ENCODE measurements at regions not wholly inside any gene's neighbourhood (a gene's known extent, or its start where the extent isn't known, plus 50 kb on each side); places are given as distances from the start of the nearest gene placed in this dataset.

DNA sequence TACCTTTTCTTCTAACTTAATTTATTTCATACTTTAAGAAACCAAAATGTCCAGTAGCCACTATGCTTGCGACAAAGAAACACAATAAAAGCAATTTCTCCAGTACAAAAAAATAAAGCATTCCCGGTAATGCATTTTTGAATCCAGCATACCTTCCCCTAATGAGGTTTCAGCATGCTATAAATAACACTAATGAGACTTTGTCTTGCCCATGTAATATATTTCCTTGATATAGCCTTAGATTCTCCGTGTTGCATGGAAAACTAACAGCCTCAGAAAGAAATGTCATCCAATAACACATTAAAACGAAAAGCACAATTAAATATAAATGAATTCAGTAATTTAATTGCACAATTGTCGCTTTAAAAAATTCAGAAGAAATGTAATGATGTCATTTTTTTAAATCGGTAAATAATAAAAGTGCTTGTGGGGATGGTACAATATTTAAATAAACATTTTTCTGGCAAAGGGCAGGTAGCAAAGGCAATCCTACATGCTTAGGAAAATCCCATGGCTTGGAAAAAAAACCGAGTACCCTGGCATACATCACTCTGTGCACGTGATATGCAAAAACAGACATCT lies 225.2 kb upstream of the PPARGC1A start:
- no peak overlapping the region for H4K8ac ChIP-seq (ENCODE audit: low read depth, low read length)
- no peak overlapping the region for H4K91ac ChIP-seq (ENCODE audit: low read depth, low read length)
- H3K9ac ChIP-seq (ENCODE audit: low read length), result no peak overlapping the region
- no peak overlapping the region for H2BK120ac ChIP-seq (ENCODE audit: insufficient read depth, low read length, poor library complexity)
- no peak overlapping the region for H4K12ac ChIP-seq (ENCODE audit: low read depth, low read length)
- H3K4me1 ChIP-seq (ENCODE audit: control insufficient read depth in 1 of 2, insufficient read depth in 2 of 2, low read length in 2 of 2), result no peaks in the 10 kb centered on the region
- no peaks in the 10 kb centered on the region for H3K79me1 ChIP-seq (ENCODE audit: low read length)
- H3K4me2 ChIP-seq (ENCODE audit: low read length), result no peak overlapping the region
- no peak overlapping the region for H3K27ac ChIP-seq (ENCODE audit: low read depth, low read length)
- H3K4ac ChIP-seq (ENCODE audit: low read depth, low read length), result no peak overlapping the region
- H3K36me3 ChIP-seq (ENCODE audit: control insufficient read depth in 1 of 2, insufficient read depth in 2 of 2, low read length in 2 of 2), result no peaks in the 10 kb centered on the region
- no peak overlapping the region for H2BK5ac ChIP-seq (ENCODE audit: low read depth, low read length, poor library complexity)
- no peak overlapping the region for H3K18ac ChIP-seq (ENCODE audit: low read length)
- H3K27me3 ChIP-seq (ENCODE audit: insufficient read depth, low read length), result no peaks in the 10 kb centered on the region
- no peak for DNase-seq
- no peak overlapping the region for H2AFZ ChIP-seq (ENCODE audit: insufficient read depth, low read length, poor library complexity)
- H3K9me3 ChIP-seq (ENCODE audit: insufficient read depth, low read depth, low read length), result no peaks in the 10 kb centered on the region
- no peaks in the 10 kb centered on the region for H3K79me2 ChIP-seq (ENCODE audit: control insufficient read depth, insufficient read depth, low read length, poor library complexity)
- no CpG with 5 or more reads among the region's 8 CpGs for WGBS (ENCODE audit: extremely low coverage, insufficient coverage, insufficient read length)
- no peak overlapping the region for H2BK12ac ChIP-seq (ENCODE audit: low read length)
- H3K23ac ChIP-seq (ENCODE audit: low read length), result no peak overlapping the region
- H3K14ac ChIP-seq (ENCODE audit: low read length), result no peak overlapping the region
- no peak overlapping the region for H2AK5ac ChIP-seq (ENCODE audit: low read length)
- H3K4me3 ChIP-seq (ENCODE audit: low read depth, low read length), result no peak overlapping the region

DNA sequence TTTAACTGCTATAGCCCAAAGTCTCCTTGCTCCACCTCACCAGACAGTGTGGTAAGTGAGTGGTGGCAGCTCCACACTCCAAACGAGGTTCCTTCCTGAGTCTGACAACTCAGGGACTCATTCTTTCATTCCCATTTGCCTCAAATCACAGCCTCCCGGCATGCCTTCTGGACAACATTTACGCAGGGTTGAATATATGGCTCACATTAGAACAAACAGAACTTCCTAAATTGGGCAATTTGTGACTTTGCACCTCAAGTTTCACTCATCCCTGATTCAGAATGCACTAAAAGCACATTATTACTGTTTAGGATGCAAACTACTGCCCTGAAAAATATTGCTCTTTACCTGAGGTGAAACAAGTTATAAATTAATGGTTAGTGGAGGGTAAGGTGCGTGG lies 224.6 kb upstream of the PPARGC1A start:
- Histone ChIP-seq H3K4me1 (ENCODE audit: control insufficient read depth in 1 of 2, insufficient read depth in 2 of 2, low read length in 2 of 2) (no peaks in the 10 kb centered on the region), H3K79me2 (ENCODE audit: control insufficient read depth, insufficient read depth, low read length, poor library complexity) (no peaks in the 10 kb centered on the region), H2AFZ (ENCODE audit: insufficient read depth, low read length, poor library complexity) (no peak overlapping the region), H3K27me3 (ENCODE audit: insufficient read depth, low read length) (no peaks in the 10 kb centered on the region), H3K36me3 (ENCODE audit: control insufficient read depth in 1 of 2, insufficient read depth in 2 of 2, low read length in 2 of 2) (no peaks in the 10 kb centered on the region), H3K79me1 (ENCODE audit: low read length) (no peaks in the 10 kb centered on the region), H2BK12ac (ENCODE audit: low read length) (no peak overlapping the region), H3K14ac (ENCODE audit: low read length) (no peak overlapping the region), H4K12ac (ENCODE audit: low read depth, low read length) (no peak overlapping the region), H4K91ac (ENCODE audit: low read depth, low read length) (no peak overlapping the region), H3K27ac (ENCODE audit: low read depth, low read length) (no peak overlapping the region), H3K9me3 (ENCODE audit: insufficient read depth, low read depth, low read length) (no peaks in the 10 kb centered on the region), H2BK120ac (ENCODE audit: insufficient read depth, low read length, poor library complexity) (no peak overlapping the region), H3K4ac (ENCODE audit: low read depth, low read length) (no peak overlapping the region), H3K4me2 (ENCODE audit: low read length) (no peak overlapping the region), H4K8ac (ENCODE audit: low read depth, low read length) (no peak overlapping the region), H3K23ac (ENCODE audit: low read length) (no peak overlapping the region), H3K9ac (ENCODE audit: low read length) (no peak overlapping the region), H3K4me3 (ENCODE audit: low read depth, low read length) (no peak overlapping the region), H2BK5ac (ENCODE audit: low read depth, low read length, poor library complexity) (no peak overlapping the region), H2AK5ac (ENCODE audit: low read length) (no peak overlapping the region), H3K18ac (ENCODE audit: low read length) (no peak overlapping the region)
- no peak for DNase-seq
- no CpG with 5 or more reads among the region's 4 CpGs for WGBS (ENCODE audit: extremely low coverage, insufficient coverage, insufficient read length)

DNA sequence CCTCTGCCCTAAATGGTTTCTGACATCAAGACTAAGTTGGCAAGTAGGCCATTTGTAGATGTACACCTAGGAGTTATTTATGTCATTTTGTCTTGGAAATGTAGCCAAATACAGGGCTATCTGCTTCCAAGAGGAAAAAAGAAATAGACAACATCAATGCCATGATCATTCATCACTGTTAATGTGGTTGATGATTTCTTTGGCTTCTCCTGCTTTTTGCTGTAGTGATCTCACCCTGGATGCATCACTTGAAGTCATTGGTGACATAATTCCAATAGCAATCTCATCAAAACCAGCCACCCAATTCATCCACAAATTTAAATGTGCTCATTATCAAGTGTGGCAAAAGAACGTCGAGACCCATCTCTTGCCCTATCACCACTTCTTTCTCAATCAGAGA lies 222.6 kb upstream of the PPARGC1A start:
- no peak overlapping the region for H3K4ac ChIP-seq (ENCODE audit: low read depth, low read length)
- no peak overlapping the region for H3K14ac ChIP-seq (ENCODE audit: low read length)
- H4K8ac ChIP-seq (ENCODE audit: low read depth, low read length), result no peak overlapping the region
- WGBS (ENCODE audit: extremely low coverage, insufficient coverage, insufficient read length), result no CpG with 5 or more reads among the region's 2 CpGs
- no peak overlapping the region for H3K4me2 ChIP-seq (ENCODE audit: low read length)
- DNase-seq, result no peak
- H2AK5ac ChIP-seq (ENCODE audit: low read length), result no peak overlapping the region
- no peak overlapping the region for H2BK120ac ChIP-seq (ENCODE audit: insufficient read depth, low read length, poor library complexity)
- H3K36me3 ChIP-seq (ENCODE audit: control insufficient read depth in 1 of 2, insufficient read depth in 2 of 2, low read length in 2 of 2), result no peaks in the 10 kb centered on the region
- H3K23ac ChIP-seq (ENCODE audit: low read length), result no peak overlapping the region
- H4K91ac ChIP-seq (ENCODE audit: low read depth, low read length), result no peak overlapping the region
- no peak overlapping the region for H2AFZ ChIP-seq (ENCODE audit: insufficient read depth, low read length, poor library complexity)
- no peaks in the 10 kb centered on the region for H3K9me3 ChIP-seq (ENCODE audit: insufficient read depth, low read depth, low read length)
- H2BK5ac ChIP-seq (ENCODE audit: low read depth, low read length, poor library complexity), result no peak overlapping the region
- no peak overlapping the region for H2BK12ac ChIP-seq (ENCODE audit: low read length)
- no peaks in the 10 kb centered on the region for H3K79me1 ChIP-seq (ENCODE audit: low read length)
- H3K4me1 ChIP-seq (ENCODE audit: control insufficient read depth in 1 of 2, insufficient read depth in 2 of 2, low read length in 2 of 2), result no peaks in the 10 kb centered on the region
- H3K27me3 ChIP-seq (ENCODE audit: insufficient read depth, low read length), result no peaks in the 10 kb centered on the region
- no peak overlapping the region for H3K27ac ChIP-seq (ENCODE audit: low read depth, low read length)
- no peak overlapping the region for H3K9ac ChIP-seq (ENCODE audit: low read length)
- no peak overlapping the region for H3K18ac ChIP-seq (ENCODE audit: low read length)
- H4K12ac ChIP-seq (ENCODE audit: low read depth, low read length), result no peak overlapping the region
- no peaks in the 10 kb centered on the region for H3K79me2 ChIP-seq (ENCODE audit: control insufficient read depth, insufficient read depth, low read length, poor library complexity)
- no peak overlapping the region for H3K4me3 ChIP-seq (ENCODE audit: low read depth, low read length)

DNA sequence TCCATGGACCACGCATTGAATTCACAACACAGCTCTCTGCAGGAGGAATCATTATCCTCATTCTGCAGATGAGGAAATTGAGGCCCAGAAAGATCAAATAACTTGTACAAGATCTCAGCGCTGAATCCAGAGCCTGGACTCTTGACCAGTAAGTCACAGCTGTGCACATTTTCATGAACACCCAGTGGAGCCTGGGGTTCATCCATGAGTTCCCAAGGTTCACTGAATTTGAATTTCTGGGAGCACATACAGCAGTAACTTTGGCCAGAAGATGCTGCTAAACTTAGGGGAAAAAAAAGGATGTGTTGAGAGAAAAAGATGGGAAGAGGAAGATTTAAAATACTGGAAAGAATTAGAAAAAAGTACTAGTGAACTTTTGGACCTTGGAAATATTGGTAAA lies 218.7 kb upstream of the PPARGC1A start:
- Histone ChIP-seq H3K79me2 (ENCODE audit: control insufficient read depth, insufficient read depth, low read length, poor library complexity) (no peaks in the 10 kb centered on the region), H3K18ac (ENCODE audit: low read length) (no peak overlapping the region), H3K4me3 (ENCODE audit: low read depth, low read length) (no peak overlapping the region), H3K36me3 (ENCODE audit: control insufficient read depth in 1 of 2, insufficient read depth in 2 of 2, low read length in 2 of 2) (no peaks in the 10 kb centered on the region), H3K4me2 (ENCODE audit: low read length) (no peak overlapping the region), H3K14ac (ENCODE audit: low read length) (no peak overlapping the region), H3K9me3 (ENCODE audit: insufficient read depth, low read depth, low read length) (no peaks in the 10 kb centered on the region), H2BK5ac (ENCODE audit: low read depth, low read length, poor library complexity) (no peak overlapping the region), H2AK5ac (ENCODE audit: low read length) (no peak overlapping the region), H3K4ac (ENCODE audit: low read depth, low read length) (no peak overlapping the region), H4K12ac (ENCODE audit: low read depth, low read length) (no peak overlapping the region), H3K27me3 (ENCODE audit: insufficient read depth, low read length) (no peaks in the 10 kb centered on the region), H3K4me1 (ENCODE audit: control insufficient read depth in 1 of 2, insufficient read depth in 2 of 2, low read length in 2 of 2) (peaks cover 3% of the 10 kb centered on the region in 2 experiments), H2BK120ac (ENCODE audit: insufficient read depth, low read length, poor library complexity) (no peak overlapping the region), H4K8ac (ENCODE audit: low read depth, low read length) (no peak overlapping the region), H2AFZ (ENCODE audit: insufficient read depth, low read length, poor library complexity) (no peak overlapping the region), H2BK12ac (ENCODE audit: low read length) (no peak overlapping the region), H3K9ac (ENCODE audit: low read length) (no peak overlapping the region), H3K79me1 (ENCODE audit: low read length) (no peaks in the 10 kb centered on the region), H4K91ac (ENCODE audit: low read depth, low read length) (no peak overlapping the region), H3K27ac (ENCODE audit: low read depth, low read length) (no peak overlapping the region), H3K23ac (ENCODE audit: low read length) (no peak overlapping the region)
- no peak for DNase-seq
- no CpG with 5 or more reads among the region's 2 CpGs for WGBS (ENCODE audit: extremely low coverage, insufficient coverage, insufficient read length)
